HepG2 (cell line): ENCODE measurements at regions not wholly inside any gene's neighbourhood (a gene's known extent, or its start where the extent isn't known, plus 50 kb on each side); places are given as distances from the start of the nearest gene placed in this dataset.

ENCODE experiments used
- ATAC-seq: fragments of 200-7000 bp; cut with Tn5 transposase; 3 replicates; pipeline ENCODE4 v1.9.1; 2020; ENCODE audit warnings: mild to moderate bottlenecking, moderate library complexity
- BruUV-seq: library from RNA; stranded (reverse); fragments of 400-500 nt; replicated peaks from 2 replicates; lab custom pipeline; 2021; lab: Mats Ljungman, UMichigan
- CTCF ChIA-PET: fragments of 300-600 bp; formaldehyde crosslinking; extraction: SDS; loops from one replicate; lab custom pipeline; 2021; ENCODE audit warnings: low total read pairs, inconsistent platforms, low intra/inter-chr PET ratio; lab: Yijun Ruan, JAX
- POLR2A ChIA-PET: fragments of 350-600 bp; sonication (Branson Sonifier 250); formaldehyde crosslinking; loops from one replicate; lab custom pipeline; 2020; ENCODE audit warnings: antibody characterized with exemption, inconsistent platforms; lab: Yijun Ruan, JAX
- DNase-seq: peaks from one replicate; pipeline ENCODE4 v3.0.0-alpha.2; 2015; ENCODE audit warnings: low spot score
- FAIRE-seq: peaks from 3 replicates; lab custom pipeline; 2011; peaks lifted over from hg19 to GRCh38; lab: Jason Lieb, UNC
- H2AFZ ChIP-seq: one replicate; pipeline ENCODE4 v1.6.1; 2011; ENCODE audit warnings: low read length, inconsistent platforms
- H3K27ac ChIP-seq: fragments of 300-600 bp; 3 replicates; pipeline ENCODE4 v1.8.0; 2011; ENCODE audit warnings: mixed run types, mild to moderate bottlenecking, mixed read lengths, low read length, inconsistent platforms; ENCODE audit not compliant: insufficient read depth; ENCODE audit errors: extremely low read length
- H3K27me3 ChIP-seq, 2 experiments: fragments of 200-600 bp in 1 of 2; 2 replicates in 1 of 2; 3 replicates in 1 of 2; pipeline versions ENCODE4 v1.6.0 to v1.8.0; 2011; ENCODE audit warnings: low read length in 2 of 2, mild to moderate bottlenecking in 2 of 2, moderate library complexity in 2 of 2, inconsistent platforms in 1 of 2; ENCODE audit not compliant: insufficient read depth in 2 of 2, control insufficient read depth in 1 of 2
- H3K36me3 ChIP-seq, 2 experiments: fragments of 200-600 bp in 1 of 2; replicated peaks in 1 of 2; 2 replicates in 1 of 2; 3 replicates in 1 of 2; pipeline versions ENCODE4 v1.5.1 to v1.8.0; 2011; ENCODE audit warnings: low read length in 2 of 2, inconsistent platforms in 1 of 2; ENCODE audit not compliant: insufficient read depth in 2 of 2, control insufficient read depth in 1 of 2
- H3K4me1 ChIP-seq: 2 replicates; pipeline ENCODE4 v1.5.1; 2012; ENCODE audit warnings: low read length, inconsistent platforms; ENCODE audit not compliant: insufficient read depth
- H3K4me2 ChIP-seq: 2 replicates; pipeline ENCODE4 v1.6.0; 2011; ENCODE audit warnings: low read depth, low read length, inconsistent platforms
- H3K4me3 ChIP-seq, 3 experiments: fragments of 200-600 bp in 1 of 3; sonication (generic), shearing (Covaris generic) in 1 of 3; replicated peaks in 1 of 3; 2 replicates each; pipeline ENCODE4 v1.5.1; 2011 to 2016; ENCODE audit warnings: low read length in 3 of 3, inconsistent platforms in 2 of 3, low read depth in 2 of 3, mild to moderate bottlenecking in 2 of 3, control low read depth in 1 of 3, mixed read lengths in 1 of 3; ENCODE audit not compliant: insufficient read depth in 1 of 3
- H3K79me2 ChIP-seq: one replicate; pipeline ENCODE4 v1.6.1; 2011; ENCODE audit warnings: low read length, inconsistent platforms; ENCODE audit not compliant: insufficient read depth
- H3K9ac ChIP-seq: 2 replicates; pipeline ENCODE4 v1.6.0; 2011; ENCODE audit warnings: mild to moderate bottlenecking, low read depth, low read length, inconsistent platforms; ENCODE audit not compliant: insufficient read depth
- H3K9me3 ChIP-seq: 2 replicates; pipeline ENCODE4 v1.5.1; 2012; ENCODE audit warnings: mild to moderate bottlenecking, low read length
- H4K20me1 ChIP-seq: 2 replicates; pipeline ENCODE4 v1.6.0; 2011; ENCODE audit warnings: inconsistent platforms, mild to moderate bottlenecking, low read length, moderate library complexity; ENCODE audit not compliant: insufficient read depth
- CTCF ChIP-seq: sonication (generic); formaldehyde crosslinking; IDR thresholded peaks from 2 replicates; pipeline ENCODE4 v1.5.0; 2020; ENCODE audit warnings: mild to moderate bottlenecking, missing genetic modification reagents, moderate library complexity
- HNF4G ChIP-seq, 2 experiments: sonication (generic) in 1 of 2; formaldehyde crosslinking in 1 of 2; IDR thresholded peaks; 2 replicates each; pipeline versions ENCODE4 v1.4.0 to v1.6.1; 2011 to 2020; ENCODE audit warnings: borderline replicate concordance in 2 of 2, low read depth in 2 of 2, mild to moderate bottlenecking in 2 of 2, low read length in 1 of 2, missing genetic modification reagents in 1 of 2, moderate library complexity in 1 of 2
- RORA ChIP-seq: sonication (generic); formaldehyde crosslinking; IDR thresholded peaks from 2 replicates; pipeline ENCODE4 v1.5.0; 2020; ENCODE audit warnings: mild to moderate bottlenecking, missing genetic modification reagents, moderate library complexity
- SUZ12 ChIP-seq: fragments of 150-350 bp; IDR thresholded peaks from 2 replicates; pipeline ENCODE4 v1.6.1; 2014; ENCODE audit warnings: low read depth, low read length
- TCF7 ChIP-seq: sonication (generic); IDR thresholded peaks from 2 replicates; pipeline ENCODE4 v1.6.1; 2016; ENCODE audit warnings: antibody characterized with exemption, low read depth
- ZNF577 ChIP-seq: sonication (generic); formaldehyde crosslinking; IDR thresholded peaks from 2 replicates; pipeline ENCODE4 v1.4.0; 2020; ENCODE audit warnings: mild to moderate bottlenecking, low read depth, missing genetic modification reagents, borderline replicate concordance
- ZNF652 ChIP-seq: IDR thresholded peaks from 2 replicates; pipeline ENCODE4 v1.6.1; 2016; ENCODE audit warnings: low read depth, borderline replicate concordance
- WGBS: methylation state at CpG from one replicate; pipeline ENCODE4 v1.1.6; 2017; ENCODE audit warnings: low lambda C conversion rate; 5-methylcytosine and 5-hydroxymethylcytosine counted together
- in situ Hi-C: cut with HindIII; loops from 2 replicates; pipeline ENCODE4 v1.10.0; 2017; ENCODE audit warnings: low pct_unique_long_range_greater_than_20kb; ENCODE audit not compliant: extremely low pct_ligation_motif_present
- intact Hi-C: fragments of 100-400 bp; cut with micrococcal nuclease; formaldehyde crosslinking; loops from one replicate; pipeline ENCODE4 v1.10.0; 2022; ENCODE audit not compliant: unreplicated experiment

GRCh38 chr6:109224107-109224875, 129.0 kb downstream of the CEP57L1 start (continued):
- TF ChIP-seq CTCF (CRISPR knock-in tag): no peak
- TF ChIP-seq ZNF577 (CRISPR knock-in tag): no peak
- TF ChIP-seq HNF4G (IDR thresholded peaks at IDR 0.05; ENCODE audit: borderline replicate concordance, low read depth, low read length): no peak
- TF ChIP-seq HNF4G (CRISPR knock-in tag; IDR thresholded peaks at IDR 0.05; ENCODE audit: borderline replicate concordance, low read depth): no peak

GRCh38 chr6:109222848-109223247, 127.5 kb downstream of the CEP57L1 start:
- Histone ChIP-seq H3K4me2 (no peak overlapping the region), H3K27ac (no peak overlapping the region), H4K20me1 (no peaks in the 10 kb centered on the region), H3K27me3 (peaks cover 1 to 7% of the 10 kb centered on the region in 2 experiments; a peak in 2 of 5 replicates), H3K79me2 (no peaks in the 10 kb centered on the region), H3K4me1 (no peaks in the 10 kb centered on the region), H3K9ac (no peak overlapping the region), H3K9me3 (no peaks in the 10 kb centered on the region), H3K4me3 (no peak overlapping the region), H3K36me3 (no peaks in the 10 kb centered on the region), H2AFZ (no peak overlapping the region)
- FAIRE-seq (no peak), DNase-seq (no peak), ATAC-seq (no peak)
- WGBS: 41% methylated on average over 3 of the region's 3 CpGs
- ChIA-PET POLR2A (no interaction called here), CTCF (no interaction called here)
- intact Hi-C loops: no loop called here
- BruUV-seq: no TSS peak
- TF ChIP-seq ZNF652 (CRISPR knock-in tag) (no peak), SUZ12 (no peak), RORA (no peak), TCF7 (no peak)
- in situ Hi-C loops: no loop called here
